ENCODE measurements at regions not wholly inside any gene's neighbourhood (a gene's known extent, or its start where the extent isn't known, plus 50 kb on each side); places are given as distances from the start of the nearest gene placed in this dataset.
"Not testable (repeated sequence)": the region's sequence is repeated elsewhere in the genome, so short reads cannot be mapped to it uniquely, and the experiment has no call there.

- H3K4me2 ChIP-seq (ENCODE audit: low read depth, low read length) = peak overlapping the region; percentile 17; the same call in 1 of the 2 replicates
- no peak overlapping the region for H2AFZ ChIP-seq (ENCODE audit: low read length)
Observed at GRCh38 chr1:80531182-80531581, 1269.6 kb upstream of the ADGRL2 start.

GRCh38 chr1:80529546-80529945, 1271.2 kb upstream of the ADGRL2 start:
- Histone ChIP-seq H3K9ac (ENCODE audit: low read length) (peak overlapping the region; percentile 11; the same call in 1 of the 2 replicates), H3K4me1 (ENCODE audit: low read length) (peaks cover 20% of the 10 kb centered on the region), H4K20me1 (ENCODE audit: insufficient read depth, low read length) (no peaks in the 10 kb centered on the region), H3K9me2 (replicated peaks; ENCODE audit: insufficient read depth, low read length) (no peaks in the 10 kb centered on the region), H3K36me3 (replicated peaks; ENCODE audit: insufficient read depth, low read length) (no peaks in the 10 kb centered on the region), H3F3A (ENCODE audit: insufficient read depth, low read length) (peaks cover 4% of the 10 kb centered on the region), H3K4me3 (ENCODE audit: low read length) (no peak overlapping the region; the same call in 1 of the 2 replicates), H2AFZ (ENCODE audit: low read length) (no peak overlapping the region), H3K79me2 (ENCODE audit: low read length) (no peaks in the 10 kb centered on the region), H3K27me3 (replicated peaks; ENCODE audit: insufficient read depth, low read length) (no peaks in the 10 kb centered on the region), H3K4me2 (ENCODE audit: low read depth, low read length) (peak overlapping the region; percentile 53), H3K27ac (ENCODE audit: low read length) (peak overlapping the region; percentile 70), H3K9me3 (replicated peaks; ENCODE audit: insufficient read depth, low read length) (no peaks in the 10 kb centered on the region)
- TF ChIP-seq CTCF (IDR thresholded peaks at IDR 0.05; ENCODE audit: low read length) (no peak), EZH2phosphoT487 (IDR thresholded peaks at IDR 0.05; ENCODE audit: low read length) (no peak), EZH2 (optimal IDR thresholded peaks at IDR 0.05; ENCODE audit: low read depth, low read length) (no peak)
- peak; percentile 70 for DNase-seq

More at GRCh38 chr1:80531182-80531581, 1269.6 kb upstream of the ADGRL2 start:
- TF ChIP-seq EZH2phosphoT487 (IDR thresholded peaks at IDR 0.05; ENCODE audit: low read length) (no peak), CTCF (IDR thresholded peaks at IDR 0.05; ENCODE audit: low read length) (no peak), EZH2 (optimal IDR thresholded peaks at IDR 0.05; ENCODE audit: low read depth, low read length) (no peak)
- no peak overlapping the region for H3K4me3 ChIP-seq (ENCODE audit: low read length)
- H3K9me3 ChIP-seq (replicated peaks; ENCODE audit: insufficient read depth, low read length) = no peaks in the 10 kb centered on the region
- no peaks in the 10 kb centered on the region for H3K36me3 ChIP-seq (replicated peaks; ENCODE audit: insufficient read depth, low read length)
- H3K27ac ChIP-seq (ENCODE audit: low read length) = peak overlapping the region; percentile 11; the same call in 1 of the 2 replicates
- H4K20me1 ChIP-seq (ENCODE audit: insufficient read depth, low read length) = no peaks in the 10 kb centered on the region
- no peak overlapping the region for H3K9ac ChIP-seq (ENCODE audit: low read length)
- DNase-seq = peak; percentile 76
- H3K9me2 ChIP-seq (replicated peaks; ENCODE audit: insufficient read depth, low read length) = no peaks in the 10 kb centered on the region
- peaks cover 4% of the 10 kb centered on the region for H3F3A ChIP-seq (ENCODE audit: insufficient read depth, low read length)
- H3K27me3 ChIP-seq (replicated peaks; ENCODE audit: insufficient read depth, low read length) = no peaks in the 10 kb centered on the region
- H3K4me1 ChIP-seq (ENCODE audit: low read length) = peaks cover 20% of the 10 kb centered on the region
- H3K79me2 ChIP-seq (ENCODE audit: low read length) = no peaks in the 10 kb centered on the region

- no peaks in the 10 kb centered on the region for H3K36me3 ChIP-seq (replicated peaks; ENCODE audit: insufficient read depth, low read length)
- no peak overlapping the region for H3K9ac ChIP-seq (ENCODE audit: low read length)
- H3F3A ChIP-seq (ENCODE audit: insufficient read depth, low read length) = no peaks in the 10 kb centered on the region
- H3K9me3 ChIP-seq (replicated peaks; ENCODE audit: insufficient read depth, low read length) = no peaks in the 10 kb centered on the region
- H3K9me2 ChIP-seq (replicated peaks; ENCODE audit: insufficient read depth, low read length) = no peaks in the 10 kb centered on the region
- H3K79me2 ChIP-seq (ENCODE audit: low read length) = no peaks in the 10 kb centered on the region
- H3K4me2 ChIP-seq (ENCODE audit: low read depth, low read length) = no peak overlapping the region
- H3K27me3 ChIP-seq (replicated peaks; ENCODE audit: insufficient read depth, low read length) = no peaks in the 10 kb centered on the region
- H3K27ac ChIP-seq (ENCODE audit: low read length) = no peak overlapping the region
- no peak overlapping the region for H2AFZ ChIP-seq (ENCODE audit: low read length)
- no peak overlapping the region for H3K4me3 ChIP-seq (ENCODE audit: low read length)
- TF ChIP-seq CTCF (IDR thresholded peaks at IDR 0.05; ENCODE audit: low read length) (no peak), EZH2phosphoT487 (IDR thresholded peaks at IDR 0.05; ENCODE audit: low read length) (no peak), EZH2 (optimal IDR thresholded peaks at IDR 0.05; ENCODE audit: low read depth, low read length) (no peak)
- no peak for DNase-seq
- no peaks in the 10 kb centered on the region for H4K20me1 ChIP-seq (ENCODE audit: insufficient read depth, low read length)
- H3K4me1 ChIP-seq (ENCODE audit: low read length) = no peaks in the 10 kb centered on the region
Observed at GRCh38 chr1:80523861-80524260, 1276.9 kb upstream of the ADGRL2 start.

- not testable (repeated sequence) for H3K27me3 ChIP-seq (replicated peaks; ENCODE audit: insufficient read depth, low read length); H3K4me1 ChIP-seq (ENCODE audit: low read length); H3K36me3 ChIP-seq (replicated peaks; ENCODE audit: insufficient read depth, low read length); H3K4me3 ChIP-seq (ENCODE audit: low read length); H3K4me2 ChIP-seq (ENCODE audit: low read depth, low read length); DNase-seq; H4K20me1 ChIP-seq (ENCODE audit: insufficient read depth, low read length); H3F3A ChIP-seq (ENCODE audit: insufficient read depth, low read length); H3K27ac ChIP-seq (ENCODE audit: low read length); H3K9me3 ChIP-seq (replicated peaks; ENCODE audit: insufficient read depth, low read length); H3K9ac ChIP-seq (ENCODE audit: low read length); H3K79me2 ChIP-seq (ENCODE audit: low read length); H3K9me2 ChIP-seq (replicated peaks; ENCODE audit: insufficient read depth, low read length); H2AFZ ChIP-seq (ENCODE audit: low read length)
Observed at GRCh38 chr1:80523071-80523470, 1277.7 kb upstream of the ADGRL2 start.

Data from MM.1S (cell line).